Activated B cell treated with CpG ODN at 0.5 μM for 24 hours (primary cell): ENCODE measurements at regions not wholly inside any gene's neighbourhood (a gene's known extent, or its start where the extent isn't known, plus 50 kb on each side); places are given as distances from the start of the nearest gene placed in this dataset.

ENCODE experiments used
- ATAC-seq: fragments of 200-7000 bp; cut with Tn5 transposase; one replicate; pipeline ENCODE4 v1.10.0; 2021; ENCODE audit warnings: low read depth, mild to moderate bottlenecking, moderate library complexity
- CTCF ChIA-PET: fragments of 350-600 bp; sonication (Branson Sonifier 250); formaldehyde crosslinking; loops from one replicate; lab custom pipeline; 2021; ENCODE audit warnings: antibody characterized with exemption; lab: Charles Lee
- POLR2A ChIA-PET: fragments of 350-600 bp; sonication (Branson Sonifier 250); formaldehyde crosslinking; loops from one replicate; lab custom pipeline; 2021; ENCODE audit warnings: antibody characterized with exemption; lab: Charles Lee
- DNase-seq: peaks from one replicate; pipeline ENCODE4 v3.0.0; 2022
- H3K27ac Mint-ChIP-seq: one replicate; pipeline ENCODE4 v1.8.0; 2020; ENCODE audit warnings: mixed read lengths
- H3K27me3 Mint-ChIP-seq: one replicate; pipeline ENCODE4 v1.8.0; 2021; ENCODE audit warnings: mixed read lengths
- H3K36me3 Mint-ChIP-seq: one replicate; pipeline ENCODE4 v1.8.0; 2021; ENCODE audit warnings: low read depth, mixed read lengths
- H3K4me1 Mint-ChIP-seq: one replicate; pipeline ENCODE4 v1.8.0; 2021; ENCODE audit warnings: mixed read lengths
- H3K4me3 Mint-ChIP-seq: one replicate; pipeline ENCODE4 v1.8.0; 2020; ENCODE audit warnings: mild to moderate bottlenecking, mixed read lengths
- H3K9me3 Mint-ChIP-seq: one replicate; pipeline ENCODE4 v1.8.0; 2020; ENCODE audit warnings: mixed read lengths
- intact Hi-C: fragments of 100-400 bp; cut with micrococcal nuclease; formaldehyde crosslinking; loops from one replicate; pipeline ENCODE4 v1.15.1; 2024
- TF ChIP-seq, protein P1 (sequence below): fragments of 200-600 bp; IDR thresholded peaks from one replicate; pipeline ENCODE4 v1.8.0; 2022; ENCODE audit warnings: antibody characterized with exemption, mild to moderate bottlenecking

DNA sequence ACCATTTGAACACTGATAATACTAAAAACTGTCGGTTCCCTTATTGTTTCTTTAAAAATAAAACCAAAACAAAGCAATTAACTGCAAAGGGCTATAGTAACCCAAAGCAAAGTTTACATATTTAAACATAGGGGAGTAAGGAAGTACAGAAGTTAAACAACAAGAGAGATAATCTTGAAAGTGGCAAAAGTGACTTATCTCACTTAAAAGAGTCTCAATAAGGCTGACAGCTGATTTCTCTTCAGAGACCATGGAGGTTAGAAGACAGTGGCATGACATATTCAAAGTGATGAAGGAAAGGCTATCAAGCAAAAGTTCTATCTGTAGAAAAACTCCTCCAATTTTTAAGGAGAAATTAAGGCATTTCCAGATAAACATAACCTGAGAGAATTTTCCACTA lies 233.5 kb upstream of the HDAC9 start:
- DNase-seq (no peak), ATAC-seq (no peak)
- POLR2A ChIA-PET = no interaction called here
- CTCF ChIA-PET = no interaction called here
- no peak overlapping the region for H3K27ac Mint-ChIP-seq
- TF ChIP-seq, protein P1, sequence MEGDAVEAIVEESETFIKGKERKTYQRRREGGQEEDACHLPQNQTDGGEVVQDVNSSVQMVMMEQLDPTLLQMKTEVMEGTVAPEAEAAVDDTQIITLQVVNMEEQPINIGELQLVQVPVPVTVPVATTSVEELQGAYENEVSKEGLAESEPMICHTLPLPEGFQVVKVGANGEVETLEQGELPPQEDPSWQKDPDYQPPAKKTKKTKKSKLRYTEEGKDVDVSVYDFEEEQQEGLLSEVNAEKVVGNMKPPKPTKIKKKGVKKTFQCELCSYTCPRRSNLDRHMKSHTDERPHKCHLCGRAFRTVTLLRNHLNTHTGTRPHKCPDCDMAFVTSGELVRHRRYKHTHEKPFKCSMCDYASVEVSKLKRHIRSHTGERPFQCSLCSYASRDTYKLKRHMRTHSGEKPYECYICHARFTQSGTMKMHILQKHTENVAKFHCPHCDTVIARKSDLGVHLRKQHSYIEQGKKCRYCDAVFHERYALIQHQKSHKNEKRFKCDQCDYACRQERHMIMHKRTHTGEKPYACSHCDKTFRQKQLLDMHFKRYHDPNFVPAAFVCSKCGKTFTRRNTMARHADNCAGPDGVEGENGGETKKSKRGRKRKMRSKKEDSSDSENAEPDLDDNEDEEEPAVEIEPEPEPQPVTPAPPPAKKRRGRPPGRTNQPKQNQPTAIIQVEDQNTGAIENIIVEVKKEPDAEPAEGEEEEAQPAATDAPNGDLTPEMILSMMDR = no peak
- H3K27me3 Mint-ChIP-seq = no peaks in the 10 kb centered on the region
- H3K9me3 Mint-ChIP-seq = peaks cover 7% of the 10 kb centered on the region
- intact Hi-C loops = no loop called here
- no peaks in the 10 kb centered on the region for H3K4me1 Mint-ChIP-seq
- H3K36me3 Mint-ChIP-seq = no peaks in the 10 kb centered on the region
- no peak overlapping the region for H3K4me3 Mint-ChIP-seq

DNA sequence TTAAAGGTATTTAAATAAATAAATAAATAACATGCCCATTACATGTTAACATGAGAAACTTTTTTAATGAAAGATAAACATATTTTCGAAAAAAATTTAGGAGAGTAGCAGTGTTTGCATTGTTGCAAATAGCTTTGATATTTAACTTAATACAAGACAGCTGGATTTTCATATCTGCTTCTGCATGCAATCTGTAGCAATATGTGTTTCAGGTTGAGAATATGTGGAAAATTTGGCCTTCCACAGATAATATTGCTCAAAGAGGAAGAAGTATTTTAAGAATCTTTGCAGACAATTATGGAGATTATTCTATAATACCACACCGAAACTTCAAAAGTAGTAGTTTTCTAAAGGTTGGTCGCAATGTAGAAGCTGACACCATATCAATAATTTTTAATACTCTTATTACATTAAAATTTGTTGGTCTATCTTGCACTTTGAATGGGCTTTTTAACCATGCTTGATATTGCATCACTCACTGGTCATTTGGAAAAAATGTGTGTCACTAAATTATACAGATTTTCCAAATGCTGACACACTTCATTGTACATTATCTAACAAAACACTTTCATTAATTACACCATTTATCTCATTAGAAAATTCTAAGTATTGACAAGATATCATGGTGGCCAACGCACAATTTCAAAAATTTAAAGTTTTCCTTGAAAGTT lies 229.8 kb upstream of the HDAC9 start:
- TF ChIP-seq, protein P1 = no peak
- Mint-ChIP-seq H3K27ac (no peak overlapping the region), H3K9me3 (peaks cover 7% of the 10 kb centered on the region), H3K4me3 (no peak overlapping the region), H3K27me3 (no peaks in the 10 kb centered on the region), H3K4me1 (no peaks in the 10 kb centered on the region), H3K36me3 (no peaks in the 10 kb centered on the region)
- DNase-seq (no peak), ATAC-seq (no peak)
- intact Hi-C loops = no loop called here
- CTCF ChIA-PET = no interaction called here
- POLR2A ChIA-PET = no interaction called here

DNA sequence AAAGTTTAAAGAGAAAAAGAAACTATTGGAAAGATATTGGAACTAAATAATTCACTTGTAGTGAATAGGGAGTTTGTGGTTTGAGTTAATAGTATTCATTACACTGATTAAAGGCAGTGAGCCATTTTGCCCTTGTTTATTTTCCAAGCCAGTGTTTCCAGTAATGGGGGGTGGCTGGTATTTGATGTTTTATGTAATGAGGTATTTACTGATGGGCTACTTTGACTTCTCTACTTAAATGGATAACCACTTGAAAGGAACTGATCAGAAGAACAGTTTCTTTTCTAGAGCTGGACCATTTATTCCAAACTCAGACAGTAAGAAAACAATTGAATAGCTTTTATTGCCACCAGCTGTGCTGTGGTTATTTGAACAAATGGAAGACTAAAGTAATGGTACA lies 227.0 kb upstream of the HDAC9 start:
- H3K4me1 Mint-ChIP-seq = no peaks in the 10 kb centered on the region
- intact Hi-C loops = no loop called here
- ChIA-PET POLR2A (no interaction called here), CTCF (no interaction called here)
- no peaks in the 10 kb centered on the region for H3K27me3 Mint-ChIP-seq
- H3K4me3 Mint-ChIP-seq = no peak overlapping the region
- no peaks in the 10 kb centered on the region for H3K9me3 Mint-ChIP-seq
- no peak overlapping the region for H3K27ac Mint-ChIP-seq
- ATAC-seq (no peak), DNase-seq (no peak)
- no peaks in the 10 kb centered on the region for H3K36me3 Mint-ChIP-seq
- TF ChIP-seq, protein P1 = no peak

DNA sequence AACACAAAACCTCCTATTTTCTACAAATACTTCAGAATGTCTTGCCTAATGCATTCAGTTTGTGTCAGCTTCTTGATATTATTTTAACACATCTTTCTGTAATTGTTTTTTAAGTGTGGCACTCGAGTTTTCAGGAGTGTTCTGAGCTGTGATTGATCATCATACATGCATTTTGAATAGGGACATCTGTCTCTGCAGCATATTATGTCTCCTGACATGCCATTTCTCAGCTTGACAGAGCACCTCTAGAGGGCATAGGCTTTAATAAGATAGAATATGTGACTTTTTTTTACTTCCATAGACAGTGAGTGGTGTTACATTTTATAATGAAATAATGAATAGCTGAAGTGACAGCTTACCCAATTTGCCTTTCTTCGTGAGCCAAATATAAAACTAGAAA lies 219.2 kb upstream of the HDAC9 start:
- H3K36me3 Mint-ChIP-seq = no peaks in the 10 kb centered on the region
- TF ChIP-seq, protein P1 = no peak
- no peak for ATAC-seq
- ChIA-PET CTCF (interaction anchor here (1.2 to 1.7 kb wide), 3 partner anchors 13 to 26 kb away, joined by 3 to 5 read pairs (median 3); no protein-coding TSS in a partner anchor), POLR2A (no interaction called here)
- H3K4me1 Mint-ChIP-seq = no peaks in the 10 kb centered on the region
- DNase-seq = no peak
- no peaks in the 10 kb centered on the region for H3K9me3 Mint-ChIP-seq
- H3K27ac Mint-ChIP-seq = no peak overlapping the region
- no peak overlapping the region for H3K4me3 Mint-ChIP-seq
- no peaks in the 10 kb centered on the region for H3K27me3 Mint-ChIP-seq
- intact Hi-C loops = loop anchor here (5.0 kb wide), 1 partner anchor 49 kb away; no protein-coding TSS in a partner anchor

DNA sequence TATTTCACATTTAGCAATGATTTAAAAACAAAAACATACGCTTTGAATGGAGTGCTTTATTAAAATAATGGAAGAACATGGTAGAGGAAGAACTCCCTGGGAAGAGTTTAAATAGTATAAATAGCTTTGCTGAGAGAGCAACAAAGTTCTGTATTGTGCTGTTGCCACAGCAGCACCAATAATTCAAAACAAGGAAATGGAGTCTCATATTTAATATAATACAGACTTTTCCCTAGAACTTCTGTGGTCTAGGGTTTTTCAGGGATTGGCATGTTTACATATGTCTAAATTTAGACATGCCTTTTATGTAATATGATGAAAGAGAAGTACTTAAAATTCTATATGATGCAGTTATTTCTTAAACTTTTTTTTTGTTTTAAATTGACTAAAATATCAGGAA lies 217.2 kb upstream of the HDAC9 start:
- no peaks in the 10 kb centered on the region for H3K36me3 Mint-ChIP-seq
- H3K27me3 Mint-ChIP-seq = no peaks in the 10 kb centered on the region
- POLR2A ChIA-PET = no interaction called here
- H3K9me3 Mint-ChIP-seq = peaks cover 3% of the 10 kb centered on the region
- DNase-seq (no peak), ATAC-seq (no peak)
- intact Hi-C loops = loop anchor here (5.0 kb wide), 1 partner anchor 51 kb away; no protein-coding TSS in a partner anchor
- H3K4me1 Mint-ChIP-seq = no peaks in the 10 kb centered on the region
- no peak overlapping the region for H3K27ac Mint-ChIP-seq
- TF ChIP-seq, protein P1 = no peak
- CTCF ChIA-PET = no interaction called here
- H3K4me3 Mint-ChIP-seq = no peak overlapping the region
